OCI-LY1 (cell line): ENCODE measurements at regions not wholly inside any gene's neighbourhood (a gene's known extent, or its start where the extent isn't known, plus 50 kb on each side); places are given as distances from the start of the nearest gene placed in this dataset.

Experiments
- H2AFZ ChIP-seq: fragments of 200-600 bp; sonication (generic), shearing (Covaris generic); 2 replicates; pipeline ENCODE4 v1.6.0; 2014; ENCODE audit warnings: antibody characterized with exemption, mild to moderate bottlenecking, low read length
- H3F3A ChIP-seq: fragments of 200-600 bp; sonication (generic), shearing (Covaris generic); 2 replicates; pipeline ENCODE4 v1.6.0; 2014; ENCODE audit warnings: mild to moderate bottlenecking, antibody characterized with exemption, low read length, moderate library complexity; ENCODE audit not compliant: insufficient read depth
- H3K27ac ChIP-seq: fragments of 200-600 bp; sonication (generic); 2 replicates; pipeline ENCODE4 v1.5.1; 2014; ENCODE audit warnings: low read length, mixed run types, mild to moderate bottlenecking, low read depth; ENCODE audit not compliant: poor library complexity, severe bottlenecking
- H3K27me3 ChIP-seq: fragments of 200-600 bp; sonication (generic); 2 replicates; pipeline ENCODE4 v1.6.0; 2014; ENCODE audit warnings: antibody characterized with exemption, mild to moderate bottlenecking, low read length, moderate library complexity; ENCODE audit not compliant: insufficient read depth
- H3K36me3 ChIP-seq: fragments of 200-600 bp; sonication (generic); 2 replicates; pipeline ENCODE4 v1.6.1; 2014; ENCODE audit warnings: mild to moderate bottlenecking, antibody characterized with exemption, low read length, moderate library complexity, mixed read lengths; ENCODE audit not compliant: insufficient read depth
- H3K4me1 ChIP-seq: fragments of 200-600 bp; sonication (generic); 2 replicates; pipeline ENCODE4 v1.5.1; 2014; ENCODE audit warnings: mild to moderate bottlenecking, low read length, moderate library complexity; ENCODE audit not compliant: insufficient read depth, severe bottlenecking
- H3K4me2 ChIP-seq: fragments of 200-600 bp; sonication (generic), shearing (Covaris generic); 2 replicates; pipeline ENCODE4 v1.6.1; 2014; ENCODE audit warnings: low read length
- H3K4me3 ChIP-seq: fragments of 200-600 bp; sonication (generic); 2 replicates; pipeline ENCODE4 v1.5.1; 2014; ENCODE audit warnings: low read length, low read depth, mild to moderate bottlenecking, mixed read lengths; ENCODE audit not compliant: poor library complexity, severe bottlenecking
- H3K79me2 ChIP-seq: fragments of 200-600 bp; shearing (Covaris generic); 2 replicates; pipeline ENCODE4 v1.6.1; 2016; ENCODE audit warnings: mixed run types, low read length, mixed read lengths; ENCODE audit not compliant: insufficient read depth
- H3K9ac ChIP-seq: fragments of 200-600 bp; sonication (generic), shearing (Covaris generic); 2 replicates; pipeline ENCODE4 v1.6.1; 2014; ENCODE audit warnings: mild to moderate bottlenecking, low read length, mixed read lengths
- H3K9me2 ChIP-seq: fragments of 200-600 bp; sonication (generic), shearing (Covaris generic); 2 replicates; pipeline ENCODE4 v1.6.1; 2014; ENCODE audit warnings: low read depth, mild to moderate bottlenecking, low read length, mixed read lengths
- H3K9me3 ChIP-seq: fragments of 200-600 bp; shearing (Covaris generic); 2 replicates; pipeline ENCODE4 v1.6.1; 2014; ENCODE audit warnings: low read length, mixed read lengths
- H4K20me1 ChIP-seq: fragments of 200-600 bp; sonication (generic), shearing (Covaris generic); 2 replicates; pipeline ENCODE4 v1.6.0; 2016; ENCODE audit warnings: mild to moderate bottlenecking, low read length; ENCODE audit not compliant: insufficient read depth
- EZH2 ChIP-seq: fragments of 200-600 bp; sonication (generic), shearing (Covaris generic); IDR thresholded peaks from 2 replicates; pipeline ENCODE4 v1.8.0; 2017; ENCODE audit warnings: borderline replicate concordance, mixed run types, mild to moderate bottlenecking, antibody characterized with exemption, low read length, moderate library complexity, mixed read lengths
- TF ChIP-seq, protein P1 (sequence below): fragments of 200-600 bp; sonication (generic), shearing (Covaris generic); IDR thresholded peaks from 2 replicates; pipeline ENCODE4 v1.5.1; 2017; ENCODE audit warnings: mild to moderate bottlenecking, antibody characterized with exemption, low read length, moderate library complexity, mixed read lengths

DNA sequence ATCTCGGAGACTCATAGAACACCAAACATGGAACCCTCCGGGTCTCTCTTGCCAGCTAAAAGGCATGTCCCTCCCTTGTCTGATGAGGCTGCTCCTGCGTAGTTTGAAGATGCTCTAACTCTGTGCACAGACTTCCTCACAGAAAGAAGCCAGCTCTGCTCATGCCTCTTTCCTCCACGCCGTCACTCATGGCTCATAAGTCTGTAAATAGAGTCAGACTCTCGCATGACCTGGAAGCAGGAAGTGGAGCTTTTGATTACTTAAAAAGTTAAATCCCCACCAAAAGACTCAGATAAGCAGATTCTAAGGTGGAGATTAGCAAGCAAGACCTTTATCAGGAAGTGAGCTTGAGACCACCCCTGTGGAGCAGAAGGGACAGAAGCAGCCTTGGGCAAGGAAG, 171.6 kb downstream of the TRIM33 start:
- no peaks in the 10 kb centered on the region for H3K4me1 ChIP-seq
- no peaks in the 10 kb centered on the region for H3K9me3 ChIP-seq
- no peak for TF ChIP-seq EZH2
- TF ChIP-seq, protein P1, sequence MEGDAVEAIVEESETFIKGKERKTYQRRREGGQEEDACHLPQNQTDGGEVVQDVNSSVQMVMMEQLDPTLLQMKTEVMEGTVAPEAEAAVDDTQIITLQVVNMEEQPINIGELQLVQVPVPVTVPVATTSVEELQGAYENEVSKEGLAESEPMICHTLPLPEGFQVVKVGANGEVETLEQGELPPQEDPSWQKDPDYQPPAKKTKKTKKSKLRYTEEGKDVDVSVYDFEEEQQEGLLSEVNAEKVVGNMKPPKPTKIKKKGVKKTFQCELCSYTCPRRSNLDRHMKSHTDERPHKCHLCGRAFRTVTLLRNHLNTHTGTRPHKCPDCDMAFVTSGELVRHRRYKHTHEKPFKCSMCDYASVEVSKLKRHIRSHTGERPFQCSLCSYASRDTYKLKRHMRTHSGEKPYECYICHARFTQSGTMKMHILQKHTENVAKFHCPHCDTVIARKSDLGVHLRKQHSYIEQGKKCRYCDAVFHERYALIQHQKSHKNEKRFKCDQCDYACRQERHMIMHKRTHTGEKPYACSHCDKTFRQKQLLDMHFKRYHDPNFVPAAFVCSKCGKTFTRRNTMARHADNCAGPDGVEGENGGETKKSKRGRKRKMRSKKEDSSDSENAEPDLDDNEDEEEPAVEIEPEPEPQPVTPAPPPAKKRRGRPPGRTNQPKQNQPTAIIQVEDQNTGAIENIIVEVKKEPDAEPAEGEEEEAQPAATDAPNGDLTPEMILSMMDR, result no peak
- no peaks in the 10 kb centered on the region for H4K20me1 ChIP-seq
- no peak overlapping the region for H3K27ac ChIP-seq
- H3K4me3 ChIP-seq, result no peak overlapping the region
- no peak overlapping the region for H3K9ac ChIP-seq
- H3K9me2 ChIP-seq, result no peaks in the 10 kb centered on the region
- H3K4me2 ChIP-seq, result no peak overlapping the region
- no peak overlapping the region for H2AFZ ChIP-seq
- no peaks in the 10 kb centered on the region for H3K27me3 ChIP-seq
- H3K79me2 ChIP-seq, result no peaks in the 10 kb centered on the region
- no peaks in the 10 kb centered on the region for H3K36me3 ChIP-seq
- no peaks in the 10 kb centered on the region for H3F3A ChIP-seq

DNA sequence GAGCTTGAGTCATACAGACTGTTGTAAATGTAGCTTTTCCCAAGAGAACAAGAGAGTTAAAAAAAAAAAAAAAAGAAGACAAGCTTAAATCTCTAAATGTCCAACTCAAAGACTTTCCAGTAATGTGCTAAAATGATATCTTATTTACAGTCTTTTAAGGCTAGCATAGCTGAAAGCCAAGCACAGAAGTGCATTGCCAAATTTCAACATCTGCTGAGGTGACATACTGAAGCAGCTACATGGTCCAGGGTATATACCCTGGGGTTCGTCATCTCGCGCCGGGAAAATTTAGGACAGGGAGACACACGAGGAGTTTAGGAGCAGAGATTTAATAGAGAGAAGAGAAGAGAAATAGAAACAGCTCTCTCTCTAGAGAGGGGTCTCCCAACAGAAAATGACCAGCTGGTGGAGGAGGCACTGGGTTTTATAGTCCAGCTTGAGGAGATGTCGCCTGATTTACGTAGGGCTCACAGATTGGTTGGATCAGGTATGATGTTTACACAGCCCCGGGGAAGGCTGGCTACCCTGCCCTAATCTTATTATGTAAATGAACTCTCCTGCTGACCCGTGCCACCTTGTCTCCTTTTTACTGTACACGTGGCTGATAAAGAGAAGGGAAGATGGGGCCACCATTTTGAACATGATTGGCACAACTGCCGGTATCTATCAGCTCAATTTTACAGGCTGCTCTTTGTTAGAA, 172.7 kb downstream of the TRIM33 start:
- H3K79me2 ChIP-seq, result no peaks in the 10 kb centered on the region
- H3K9me3 ChIP-seq, result no peaks in the 10 kb centered on the region
- no peak overlapping the region for H3K9ac ChIP-seq
- no peak overlapping the region for H3K4me2 ChIP-seq
- no peaks in the 10 kb centered on the region for H3K27me3 ChIP-seq
- no peaks in the 10 kb centered on the region for H3K9me2 ChIP-seq
- H3K36me3 ChIP-seq, result no peaks in the 10 kb centered on the region
- TF ChIP-seq EZH2, result no peak
- no peaks in the 10 kb centered on the region for H3K4me1 ChIP-seq
- no peaks in the 10 kb centered on the region for H3F3A ChIP-seq
- no peak overlapping the region for H3K27ac ChIP-seq
- H3K4me3 ChIP-seq, result no peak overlapping the region
- no peaks in the 10 kb centered on the region for H4K20me1 ChIP-seq
- H2AFZ ChIP-seq, result no peak overlapping the region

DNA sequence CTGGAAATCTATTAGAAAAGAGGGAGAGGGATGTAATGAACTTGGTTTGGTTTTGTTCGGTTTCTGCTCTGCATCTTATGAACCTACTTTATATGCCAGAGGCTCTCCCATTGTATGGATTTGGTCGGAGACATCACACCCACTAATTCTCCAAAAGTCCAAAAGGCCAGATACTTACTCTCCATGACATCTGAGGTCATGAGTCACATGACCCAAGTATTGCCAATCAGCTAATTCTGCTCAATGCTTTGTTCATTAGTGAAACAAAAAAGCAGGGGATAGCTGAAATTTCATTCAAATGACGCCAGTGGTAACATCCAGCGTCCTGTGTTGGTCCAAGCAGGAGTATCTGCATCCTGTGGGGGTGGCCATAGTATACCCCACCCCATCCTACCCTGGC, 173.6 kb downstream of the TRIM33 start:
- Histone ChIP-seq H2AFZ (no peak overlapping the region), H3K27ac (no peak overlapping the region), H3K27me3 (no peaks in the 10 kb centered on the region), H3K4me3 (no peak overlapping the region), H3K36me3 (no peaks in the 10 kb centered on the region), H3K9me2 (no peaks in the 10 kb centered on the region), H3K79me2 (no peaks in the 10 kb centered on the region), H3F3A (no peaks in the 10 kb centered on the region), H3K4me1 (no peaks in the 10 kb centered on the region), H3K9me3 (no peaks in the 10 kb centered on the region), H3K9ac (no peak overlapping the region), H3K4me2 (no peak overlapping the region), H4K20me1 (no peaks in the 10 kb centered on the region)
- TF ChIP-seq EZH2, result no peak
- TF ChIP-seq, protein P1, result no peak

DNA sequence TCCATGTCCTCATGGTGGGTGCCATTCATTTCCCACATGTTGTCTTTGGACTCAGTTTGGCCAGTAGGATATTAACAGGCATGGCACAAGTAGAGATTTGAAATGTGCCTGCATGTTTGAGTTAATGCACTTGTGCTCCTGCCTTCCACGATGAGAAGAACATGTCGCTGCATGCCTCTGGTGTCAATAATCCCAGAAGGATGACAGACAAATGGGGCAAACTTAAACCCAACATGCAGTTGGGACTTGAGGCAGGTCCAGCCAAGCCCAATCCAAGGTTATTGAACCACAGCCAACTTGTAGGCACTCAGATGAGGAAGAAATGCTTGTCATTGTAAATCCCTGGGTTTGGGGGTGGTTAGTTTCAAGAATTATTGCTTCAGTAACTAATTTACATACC, 174.6 kb downstream of the TRIM33 start:
- Histone ChIP-seq H3K36me3 (no peaks in the 10 kb centered on the region), H3K79me2 (no peaks in the 10 kb centered on the region), H4K20me1 (no peaks in the 10 kb centered on the region), H3K27me3 (no peaks in the 10 kb centered on the region), H3K4me3 (no peak overlapping the region), H3K9me2 (no peaks in the 10 kb centered on the region), H3K4me1 (no peaks in the 10 kb centered on the region), H3F3A (no peaks in the 10 kb centered on the region), H3K9ac (no peak overlapping the region), H2AFZ (no peak overlapping the region), H3K9me3 (no peaks in the 10 kb centered on the region), H3K27ac (no peak overlapping the region), H3K4me2 (no peak overlapping the region)
- TF ChIP-seq, protein P1, result no peak
